Stomach (tissue), 8 donors: ENCODE measurements at regions not wholly inside any gene's neighbourhood (a gene's known extent, or its start where the extent isn't known, plus 50 kb on each side); places are given as distances from the start of the nearest gene placed in this dataset.

Experiments used
- DNase-seq, 2 donors: peaks; one replicate each; pipeline versions ENCODE4 v3.0.0 to v3.0.0-alpha.2; 2013 to 2019
- H3K27ac ChIP-seq, 5 donors: fragments of 200-600 bp in 4 of 5; sonication (generic) in 4 of 5; one replicate each; pipeline ENCODE4 v1.5.1; 2013 to 2019; ENCODE audit warnings: mild to moderate bottlenecking in 1 of 5, moderate library complexity in 1 of 5
- H3K27me3 ChIP-seq, 3 donors: fragments of 200-600 bp; sonication (generic); one replicate each; pipeline ENCODE4 v1.5.1; 2017 to 2019; ENCODE audit warnings: mixed run types in 1 of 3
- H3K36me3 ChIP-seq, 4 donors: fragments of 200-600 bp; sonication (generic); 1 replicate in 3 of 4; 2 replicates in 1 of 4; pipeline ENCODE4 v1.5.1; 2016 to 2019
- H3K4me1 ChIP-seq, 4 donors: fragments of 200-600 bp; sonication (generic); one replicate each; pipeline ENCODE4 v1.5.1; 2016 to 2019
- H3K4me3 ChIP-seq, 4 donors: fragments of 200-600 bp; sonication (generic) in 3 of 4; one replicate each; pipeline ENCODE4 v1.5.1; 2016 to 2019; ENCODE audit warnings: mild to moderate bottlenecking in 1 of 4
- H3K9me3 ChIP-seq, 4 donors: fragments of 200-600 bp; sonication (generic); one replicate each; pipeline ENCODE4 v1.5.1; 2016 to 2019
- EP300 ChIP-seq: sonication (generic); formaldehyde crosslinking; IDR thresholded peaks from one replicate; pipeline ENCODE4 v1.6.1; 2017; ENCODE audit warnings: antibody characterized with exemption
- POLR2A ChIP-seq, 4 donors: fragments of 450-650 bp; IDR thresholded peaks; one replicate each; pipeline ENCODE4 v1.6.1; 2016; ENCODE audit warnings: antibody characterized with exemption in 4 of 4, control low read depth in 2 of 4, mild to moderate bottlenecking in 1 of 4, moderate library complexity in 1 of 4
- POLR2AphosphoS5 ChIP-seq, 3 donors: sonication (generic); formaldehyde crosslinking; IDR thresholded peaks; one replicate each; pipeline ENCODE4 v1.6.1; 2016; ENCODE audit warnings: antibody characterized with exemption in 3 of 3
- WGBS, 5 donors: extraction: QIAGEN DNeasy Blood & Tissue Kit in 3 of 5; methylation state at CpG; one replicate each; pipeline versions ENCODE4 v1.1.5 to v1.1.7; 2013 to 2018; 5-methylcytosine and 5-hydroxymethylcytosine counted together
- intact Hi-C: fragments of 100-400 bp; cut with DNase I; formaldehyde crosslinking; loops from one replicate; pipeline ENCODE4 v1.15.1; 2023; ENCODE audit warnings: low total_unique reads
- TF ChIP-seq, protein P1 (sequence below), 7 experiments: fragments of 450-650 bp in 4 of 7; fragments of 200-600 bp in 3 of 7; sonication (generic) in 3 of 7; IDR thresholded peaks; one replicate each; pipeline ENCODE4 v1.5.1; 2016 to 2019; ENCODE audit warnings: antibody characterized with exemption in 7 of 7, control low read depth in 2 of 7, mild to moderate bottlenecking in 1 of 7
- donor health status: healthy with polysubstance abuse.
- donor health status: Bipolar disorder and iron deficiency.
- donor health status: healthy.

DNA sequence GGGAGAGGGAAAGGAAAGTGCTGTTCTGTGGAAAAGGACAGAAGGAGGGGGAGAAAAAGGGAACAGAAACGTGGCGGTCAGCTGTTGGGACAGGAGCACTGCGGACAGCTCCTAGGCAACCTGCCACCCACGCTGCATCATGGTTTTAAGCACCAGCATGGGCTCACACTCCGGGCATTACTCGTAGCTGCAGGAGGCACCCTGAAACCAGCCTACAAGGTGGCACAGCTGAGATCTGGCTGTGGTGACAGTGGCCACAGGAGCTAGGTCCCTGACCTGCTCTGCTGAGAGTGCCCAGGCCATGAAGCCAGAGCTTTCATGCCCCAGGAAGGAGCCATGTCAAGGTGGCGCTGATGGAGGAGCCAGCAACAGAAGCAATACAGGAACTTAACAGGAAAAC lies 161.4 kb upstream of the ST8SIA2 start:
- intact Hi-C loops = no loop called here

DNA sequence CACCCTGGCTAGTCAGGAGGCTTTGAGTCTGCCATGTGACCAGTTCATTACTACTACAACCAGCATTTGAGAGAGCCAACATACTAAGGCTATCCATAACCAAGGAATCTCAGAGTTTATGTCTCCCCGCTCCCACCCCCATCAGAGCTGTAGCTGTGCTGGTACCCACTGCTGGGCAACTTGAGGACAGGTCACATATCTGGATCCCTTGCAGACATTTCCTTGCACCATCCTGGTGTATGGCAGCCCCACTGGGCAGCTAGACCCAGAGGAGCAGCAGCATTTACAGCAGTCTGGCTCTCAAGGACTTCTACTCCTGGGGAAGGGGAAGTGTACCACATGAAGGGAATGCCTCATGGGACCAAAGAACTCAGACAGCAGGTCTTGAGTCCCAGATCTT lies 160.8 kb upstream of the ST8SIA2 start:
- no peak for DNase-seq
- Histone ChIP-seq H3K27ac (no peak overlapping the region), H3K4me1 (no peaks in the 10 kb centered on the region), H3K27me3 (peaks cover 0 to 11% (median 3%) of the 10 kb centered on the region in 3 donors), H3K36me3 (no peaks in the 10 kb centered on the region), H3K4me3 (no peak overlapping the region), H3K9me3 (peaks cover 0 to 12% (median 8%) of the 10 kb centered on the region in 4 donors)
- WGBS, 5 donors = 95 to 100% (median 100%) methylated on average over 1 of the region's 1 CpG
- no peak for TF ChIP-seq EP300
- no peak for TF ChIP-seq POLR2AphosphoS5 (IDR thresholded peaks at IDR 0.05)
- TF ChIP-seq, protein P1, sequence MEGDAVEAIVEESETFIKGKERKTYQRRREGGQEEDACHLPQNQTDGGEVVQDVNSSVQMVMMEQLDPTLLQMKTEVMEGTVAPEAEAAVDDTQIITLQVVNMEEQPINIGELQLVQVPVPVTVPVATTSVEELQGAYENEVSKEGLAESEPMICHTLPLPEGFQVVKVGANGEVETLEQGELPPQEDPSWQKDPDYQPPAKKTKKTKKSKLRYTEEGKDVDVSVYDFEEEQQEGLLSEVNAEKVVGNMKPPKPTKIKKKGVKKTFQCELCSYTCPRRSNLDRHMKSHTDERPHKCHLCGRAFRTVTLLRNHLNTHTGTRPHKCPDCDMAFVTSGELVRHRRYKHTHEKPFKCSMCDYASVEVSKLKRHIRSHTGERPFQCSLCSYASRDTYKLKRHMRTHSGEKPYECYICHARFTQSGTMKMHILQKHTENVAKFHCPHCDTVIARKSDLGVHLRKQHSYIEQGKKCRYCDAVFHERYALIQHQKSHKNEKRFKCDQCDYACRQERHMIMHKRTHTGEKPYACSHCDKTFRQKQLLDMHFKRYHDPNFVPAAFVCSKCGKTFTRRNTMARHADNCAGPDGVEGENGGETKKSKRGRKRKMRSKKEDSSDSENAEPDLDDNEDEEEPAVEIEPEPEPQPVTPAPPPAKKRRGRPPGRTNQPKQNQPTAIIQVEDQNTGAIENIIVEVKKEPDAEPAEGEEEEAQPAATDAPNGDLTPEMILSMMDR (IDR thresholded peaks at IDR 0.05) = no peak
- intact Hi-C loops = no loop called here

More for the DNA sequence above, 161.4 kb upstream of the ST8SIA2 start:
- no peak overlapping the region for H3K4me3 ChIP-seq
- WGBS, 5 donors = 57 to 72% (median 61%) methylated on average over 7 of the region's 7 CpGs
- DNase-seq = no peak
- TF ChIP-seq POLR2A (IDR thresholded peaks at IDR 0.05) (no peak), POLR2AphosphoS5 (IDR thresholded peaks at IDR 0.05) (no peak), EP300 (no peak)
- TF ChIP-seq, protein P1 (IDR thresholded peaks at IDR 0.05) = no peak
- H3K27me3 ChIP-seq = peaks cover 0 to 11% (median 3%) of the 10 kb centered on the region in 3 donors
- H3K9me3 ChIP-seq = peaks cover 0 to 12% (median 8%) of the 10 kb centered on the region in 4 donors
- H3K27ac ChIP-seq = no peak overlapping the region
- no peaks in the 10 kb centered on the region for H3K4me1 ChIP-seq
- no peaks in the 10 kb centered on the region for H3K36me3 ChIP-seq

DNA sequence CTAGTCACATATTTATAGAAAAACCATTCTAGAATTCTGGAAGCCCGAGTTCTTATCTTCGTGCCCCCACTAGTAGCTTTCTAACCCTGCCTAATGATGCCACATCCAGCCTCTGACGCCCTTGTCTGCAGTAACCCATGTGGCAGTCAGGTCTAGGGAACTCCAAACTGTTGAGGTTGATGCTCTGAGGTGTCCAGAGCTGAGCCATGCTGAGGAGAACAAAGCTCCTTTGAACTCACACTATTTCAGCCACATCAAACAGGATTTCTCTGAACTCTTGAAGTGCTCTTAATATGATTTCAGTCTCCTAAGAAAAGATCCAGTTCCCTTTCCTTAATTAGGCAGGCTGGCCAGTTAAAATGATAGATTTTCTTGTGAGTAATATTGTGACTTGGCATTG lies 150.5 kb upstream of the ST8SIA2 start:
- TF ChIP-seq, protein P1 (IDR thresholded peaks at IDR 0.05) = no peak
- no peak for TF ChIP-seq POLR2A (IDR thresholded peaks at IDR 0.05)
- no peak for TF ChIP-seq EP300
- TF ChIP-seq POLR2AphosphoS5 (IDR thresholded peaks at IDR 0.05) = no peak
- Histone ChIP-seq H3K36me3 (no peaks in the 10 kb centered on the region), H3K27ac (no peak overlapping the region), H3K4me3 (no peak overlapping the region), H3K27me3 (peaks cover 0 to 14% (median 0%) of the 10 kb centered on the region in 3 donors), H3K9me3 (peaks cover 0 to 15% (median 9%) of the 10 kb centered on the region in 4 donors), H3K4me1 (no peaks in the 10 kb centered on the region)
- intact Hi-C loops = no loop called here
- DNase-seq = no peak
- 52 to 69% (median 57%) methylated on average over 3 of the region's 3 CpGs for WGBS, 5 donors

DNA sequence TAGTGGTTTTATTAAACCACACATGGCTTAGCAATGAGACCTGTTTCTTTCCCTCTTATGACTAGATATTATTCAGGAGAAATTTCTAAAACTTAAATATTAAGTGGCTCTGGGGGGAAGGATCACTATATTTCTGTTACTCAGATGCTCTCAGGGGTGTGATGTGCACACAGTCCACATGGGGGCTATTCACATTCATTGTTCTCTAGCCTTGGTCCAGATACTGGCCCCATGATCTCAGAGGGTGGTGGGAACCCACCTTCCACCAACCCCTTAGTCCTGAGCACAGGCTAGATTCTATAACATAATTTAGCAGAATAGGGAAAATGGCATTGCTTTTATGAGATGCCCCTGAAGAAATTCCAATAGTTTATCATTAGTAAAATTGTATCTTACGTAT lies 149.0 kb upstream of the ST8SIA2 start:
- H3K36me3 ChIP-seq = no peaks in the 10 kb centered on the region
- peaks cover 0 to under 1% (median 0%) of the 10 kb centered on the region in 4 donors for H3K9me3 ChIP-seq
- peaks cover 0 to 14% (median 0%) of the 10 kb centered on the region in 3 donors for H3K27me3 ChIP-seq
- WGBS, 5 donors = 59 to 74% (median 69%) methylated on average over 1 of the region's 1 CpG
- no peaks in the 10 kb centered on the region for H3K4me1 ChIP-seq
- H3K4me3 ChIP-seq = no peak overlapping the region
- no peak for DNase-seq
- intact Hi-C loops = no loop called here
- no peak overlapping the region for H3K27ac ChIP-seq
- TF ChIP-seq, protein P1 (IDR thresholded peaks at IDR 0.05) = no peak
- TF ChIP-seq POLR2A (IDR thresholded peaks at IDR 0.05) = no peak
- no peak for TF ChIP-seq POLR2AphosphoS5 (IDR thresholded peaks at IDR 0.05)
- TF ChIP-seq EP300 = no peak
